NCI-H2029 (cell line): ENCODE measurements at regions not wholly inside any gene's neighbourhood (a gene's known extent, or its start where the extent isn't known, plus 50 kb on each side); places are given as distances from the start of the nearest gene placed in this dataset.

Source experiments
- DNase-seq: peaks from one replicate; lab custom pipeline; 2025; lab: John Stamatoyannopoulos, UW

- DNase-seq, result no peak
Observed at GRCh38 chr16:73255031-73255430, 207.1 kb upstream of the ZFHX3 start.

- DNase-seq, result no peak
Observed at GRCh38 chr16:73253922-73254480, 206.1 kb upstream of the ZFHX3 start.

GRCh38 chr16:73252446-73252845 is 204.5 kb upstream of the ZFHX3 start:
- DNase-seq, result no peak

GRCh38 chr16:73251608-73252007 is 203.7 kb upstream of the ZFHX3 start:
- DNase-seq, result no peak

- DNase-seq, result no peak
Observed at GRCh38 chr16:73248316-73248715, 200.4 kb upstream of the ZFHX3 start.

GRCh38 chr16:73240920-73241319 is 193.0 kb upstream of the ZFHX3 start:
- no peak for DNase-seq

- no peak for DNase-seq
Observed at GRCh38 chr16:73237601-73238000, 189.7 kb upstream of the ZFHX3 start.

- DNase-seq, result no peak
Observed at GRCh38 chr16:73234496-73234895, 186.6 kb upstream of the ZFHX3 start.

- no peak for DNase-seq
Observed at GRCh38 chr16:73233846-73234424, 186.0 kb upstream of the ZFHX3 start.

GRCh38 chr16:73233329-73233765 is 185.4 kb upstream of the ZFHX3 start:
- no peak for DNase-seq

GRCh38 chr16:73232555-73233328 is 184.8 kb upstream of the ZFHX3 start:
- no peak for DNase-seq

- no peak for DNase-seq
Observed at GRCh38 chr16:73231944-73232554, 184.1 kb upstream of the ZFHX3 start.

GRCh38 chr16:73231379-73231778 is 183.5 kb upstream of the ZFHX3 start:
- DNase-seq, result no peak

GRCh38 chr16:73230651-73231050 is 182.7 kb upstream of the ZFHX3 start:
- no peak for DNase-seq

GRCh38 chr16:73228649-73229048 is 180.7 kb upstream of the ZFHX3 start:
- DNase-seq, result no peak

GRCh38 chr16:73226675-73227074 is 178.7 kb upstream of the ZFHX3 start:
- no peak for DNase-seq

- no peak for DNase-seq
Observed at GRCh38 chr16:73225983-73226382, 178.1 kb upstream of the ZFHX3 start.

GRCh38 chr16:73220836-73221235 is 172.9 kb upstream of the ZFHX3 start:
- no peak for DNase-seq

GRCh38 chr16:73219176-73219575 is 171.2 kb upstream of the ZFHX3 start:
- DNase-seq, result no peak

GRCh38 chr16:73217654-73218053 is 169.7 kb upstream of the ZFHX3 start:
- DNase-seq, result no peak

- DNase-seq, result no peak
Observed at GRCh38 chr16:73216932-73217331, 169.0 kb upstream of the ZFHX3 start.

- no peak for DNase-seq
Observed at GRCh38 chr16:73215678-73216377, 167.9 kb upstream of the ZFHX3 start.
